Esophagus squamous epithelium (tissue), 5 donors: ENCODE measurements at regions not wholly inside any gene's neighbourhood (a gene's known extent, or its start where the extent isn't known, plus 50 kb on each side); places are given as distances from the start of the nearest gene placed in this dataset.

Source experiments
- DNase-seq: peaks from one replicate; lab custom pipeline; 2025; lab: John Stamatoyannopoulos, UW
- H3K27ac ChIP-seq, 4 donors: fragments of 200-600 bp; sonication (generic); one replicate each; pipeline ENCODE4 v1.5.1; 2016 to 2019; ENCODE audit warnings: mild to moderate bottlenecking in 1 of 4
- H3K27me3 ChIP-seq, 4 donors: fragments of 200-600 bp; sonication (generic); 1 replicate in 3 of 4; 2 replicates in 1 of 4; pipeline versions ENCODE4 v1.5.1 to v1.6.0; 2017 to 2021; ENCODE audit warnings: antibody characterized with exemption in 1 of 4
- H3K36me3 ChIP-seq, 3 donors: fragments of 200-600 bp; sonication (generic); one replicate each; pipeline ENCODE4 v1.5.1; 2016 to 2019
- H3K4me1 ChIP-seq, 3 donors: fragments of 200-600 bp; sonication (generic); one replicate each; pipeline ENCODE4 v1.5.1; 2017 to 2019
- H3K4me3 ChIP-seq, 4 donors: fragments of 200-600 bp; sonication (generic); 1 replicate in 3 of 4; 2 replicates in 1 of 4; pipeline ENCODE4 v1.5.1; 2016 to 2019; ENCODE audit warnings: mild to moderate bottlenecking in 2 of 4, moderate library complexity in 1 of 4
- H3K9me3 ChIP-seq, 3 donors: fragments of 200-600 bp; sonication (generic); one replicate each; pipeline ENCODE4 v1.5.1; 2016 to 2019
- CTCF ChIP-seq, 6 experiments: fragments of 450-650 bp in 4 of 6; fragments of 200-600 bp in 2 of 6; sonication (generic) in 2 of 6; IDR thresholded peaks; one replicate each; pipeline ENCODE4 v1.5.1; 2016 to 2019; ENCODE audit warnings: antibody characterized with exemption in 6 of 6, mild to moderate bottlenecking in 4 of 6, moderate library complexity in 4 of 6
- POLR2A ChIP-seq, 4 donors: fragments of 450-650 bp; IDR thresholded peaks; one replicate each; pipeline ENCODE4 v1.6.1; 2017; ENCODE audit warnings: antibody characterized with exemption in 4 of 4, mild to moderate bottlenecking in 4 of 4, moderate library complexity in 3 of 4
- WGBS, 2 donors: methylation state at CpG; one replicate each; pipeline ENCODE4 v1.1.5; 2018; 5-methylcytosine and 5-hydroxymethylcytosine counted together
- intact Hi-C: fragments of 100-400 bp; cut with DNase I; formaldehyde crosslinking; loops from one replicate; pipeline ENCODE4 v1.15.0; 2022
- donor health status: DM: yes; HTN: yes; CAD: no.

GRCh38 chr18:60889442-60889841, 443.8 kb upstream of the CDH20 start:
- H3K27ac ChIP-seq: no peak overlapping the region
- WGBS, 2 donors: 76% methylated on average over 2 of the region's 2 CpGs
- no peak overlapping the region for H3K4me3 ChIP-seq
- DNase-seq: no peak
- H3K4me1 ChIP-seq: peaks cover 0 to 33% (median 12%) of the 10 kb centered on the region in 3 donors
- intact Hi-C loops: no loop called here
- TF ChIP-seq POLR2A (IDR thresholded peaks at IDR 0.05) (no peak), CTCF (IDR thresholded peaks at IDR 0.05) (no peak)
- H3K36me3 ChIP-seq: no peaks in the 10 kb centered on the region
- no peaks in the 10 kb centered on the region for H3K9me3 ChIP-seq
- H3K27me3 ChIP-seq: no peaks in the 10 kb centered on the region

DNA sequence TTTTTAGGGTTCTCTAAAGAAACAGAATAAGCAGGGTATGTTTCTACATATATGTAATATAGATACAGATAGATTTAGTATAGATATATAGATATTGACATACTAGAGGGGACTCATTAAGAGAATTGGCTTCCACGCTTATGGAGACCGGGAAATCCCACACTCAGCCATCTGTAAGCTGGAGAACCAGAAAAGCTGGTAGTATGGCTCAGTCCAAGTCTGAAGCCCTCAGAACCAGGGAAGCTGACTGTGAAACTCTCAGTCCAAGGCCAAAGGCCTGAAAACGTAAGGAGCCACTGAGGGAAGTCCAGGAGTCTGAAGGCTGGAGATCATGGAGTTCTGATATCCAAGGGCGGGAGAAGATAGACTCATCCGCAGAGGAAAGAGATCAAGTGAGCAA, 441.3 kb upstream of the CDH20 start:
- H3K36me3 ChIP-seq: no peaks in the 10 kb centered on the region
- 70 to 87% methylated on average over 5 of the region's 5 CpGs for WGBS, 2 donors
- intact Hi-C loops: no loop called here
- H3K27ac ChIP-seq: peak overlapping the region; percentile 66 to 84 (median 78)
- no peaks in the 10 kb centered on the region for H3K9me3 ChIP-seq
- no peak overlapping the region for H3K4me3 ChIP-seq
- TF ChIP-seq POLR2A (IDR thresholded peaks at IDR 0.05): no peak
- no peak for TF ChIP-seq CTCF (IDR thresholded peaks at IDR 0.05)
- H3K4me1 ChIP-seq: peaks cover 0 to 56% (median 12%) of the 10 kb centered on the region in 3 donors
- no peaks in the 10 kb centered on the region for H3K27me3 ChIP-seq
- no peak for DNase-seq

DNA sequence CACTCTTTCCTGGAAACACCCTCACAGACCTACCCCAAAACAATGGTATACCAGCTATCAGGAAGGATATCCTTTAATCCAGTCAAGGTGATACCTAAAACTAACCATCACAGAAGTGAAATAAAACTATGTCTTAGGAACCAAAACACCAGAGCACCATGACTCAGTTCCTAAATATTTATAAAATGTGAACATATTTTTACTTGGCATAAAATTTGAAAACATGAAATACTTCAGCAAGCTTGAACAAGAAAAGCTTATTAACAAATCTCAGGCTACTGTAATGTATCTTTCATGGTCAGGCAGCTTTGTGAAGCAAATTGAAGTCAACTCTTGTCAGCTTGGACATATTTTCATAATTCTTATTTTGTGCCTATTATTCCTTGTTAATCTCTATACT, 440.8 kb upstream of the CDH20 start:
- Histone ChIP-seq H3K27ac (peak overlapping the region; percentile 66 to 84 (median 78)), H3K9me3 (no peaks in the 10 kb centered on the region), H3K36me3 (no peaks in the 10 kb centered on the region), H3K4me3 (no peak overlapping the region), H3K27me3 (no peaks in the 10 kb centered on the region), H3K4me1 (peaks cover 0 to 56% (median 12%) of the 10 kb centered on the region in 3 donors)
- intact Hi-C loops: no loop called here
- no peak for DNase-seq
- no peak for TF ChIP-seq POLR2A (IDR thresholded peaks at IDR 0.05)
- TF ChIP-seq CTCF (IDR thresholded peaks at IDR 0.05): no peak

- intact Hi-C loops: no loop called here
- no peaks in the 10 kb centered on the region for H3K36me3 ChIP-seq
- TF ChIP-seq POLR2A (IDR thresholded peaks at IDR 0.05) (no peak), CTCF (IDR thresholded peaks at IDR 0.05) (no peak)
- H3K4me3 ChIP-seq: no peak overlapping the region
- WGBS, 2 donors: 30 to 50% methylated on average over 3 of the region's 3 CpGs
- peak overlapping the region; percentile 46 to 84 (median 78) for H3K27ac ChIP-seq
- peaks cover 0 to 56% (median 12%) of the 10 kb centered on the region in 3 donors for H3K4me1 ChIP-seq
- H3K27me3 ChIP-seq: no peaks in the 10 kb centered on the region
- H3K9me3 ChIP-seq: no peaks in the 10 kb centered on the region
- no peak for DNase-seq
Measured at GRCh38 chr18:60892855-60893254, 440.4 kb upstream of the CDH20 start.

- no peak for DNase-seq
- Histone ChIP-seq H3K27ac (peak overlapping the region; percentile 47 to 84 (median 78)), H3K4me1 (peaks cover 0 to 56% (median 12%) of the 10 kb centered on the region in 3 donors), H3K9me3 (no peaks in the 10 kb centered on the region), H3K27me3 (no peaks in the 10 kb centered on the region), H3K36me3 (no peaks in the 10 kb centered on the region), H3K4me3 (no peak overlapping the region)
- intact Hi-C loops: no loop called here
- WGBS, 2 donors: 53 to 69% methylated on average over 6 of the region's 6 CpGs
- TF ChIP-seq POLR2A (IDR thresholded peaks at IDR 0.05): no peak
- no peak for TF ChIP-seq CTCF (IDR thresholded peaks at IDR 0.05)
Measured at GRCh38 chr18:60893355-60894097, 439.7 kb upstream of the CDH20 start.
